Activated T-cell treated with anti-CD3 and anti-CD28 coated beads, Interleukin-2, amount 50 U/mL, for 72 hours (primary cell): ENCODE measurements at regions not wholly inside any gene's neighbourhood (a gene's known extent, or its start where the extent isn't known, plus 50 kb on each side); places are given as distances from the start of the nearest gene placed in this dataset.
"Not testable (repeated sequence)": the region's sequence is repeated elsewhere in the genome, so short reads cannot be mapped to it uniquely, and the experiment has no call there.

Experiments used
- ATAC-seq, 2 donors: fragments of 150-1000 bp; cut with Tn5 transposase; replicated peaks in 1 of 2; 2 replicates each; pipeline ENCODE4 v1.10.0; 2021; ENCODE audit warnings: moderate library complexity in 2 of 2, mild to moderate bottlenecking in 1 of 2
- DNase-seq, 2 donors: peaks; one replicate each; pipeline ENCODE4 v3.0.0; 2021 to 2022; ENCODE audit warnings: mixed read lengths in 1 of 2
- H3K27ac Mint-ChIP-seq: one replicate; pipeline ENCODE4 v1.8.0; 2022; ENCODE audit warnings: mild to moderate bottlenecking, moderate library complexity, mixed read lengths
- H3K27me3 Mint-ChIP-seq: one replicate; pipeline ENCODE4 v1.8.0; 2022; ENCODE audit warnings: low read depth, mixed read lengths
- H3K36me3 Mint-ChIP-seq, 2 donors: one replicate each; pipeline ENCODE4 v1.8.0; 2022; ENCODE audit warnings: mixed read lengths in 2 of 2, mild to moderate bottlenecking in 1 of 2; ENCODE audit not compliant: insufficient read depth in 2 of 2
- H3K4me1 Mint-ChIP-seq: one replicate; pipeline ENCODE4 v1.8.0; 2022; ENCODE audit warnings: low read depth, mixed read lengths
- H3K4me3 Mint-ChIP-seq, 2 donors: one replicate each; pipeline ENCODE4 v1.8.0; 2022; ENCODE audit warnings: mild to moderate bottlenecking in 2 of 2, mixed read lengths in 2 of 2, moderate library complexity in 2 of 2
- H3K9me3 Mint-ChIP-seq, 2 donors: one replicate each; pipeline ENCODE4 v1.8.0; 2022; ENCODE audit warnings: mixed read lengths in 2 of 2

DNA sequence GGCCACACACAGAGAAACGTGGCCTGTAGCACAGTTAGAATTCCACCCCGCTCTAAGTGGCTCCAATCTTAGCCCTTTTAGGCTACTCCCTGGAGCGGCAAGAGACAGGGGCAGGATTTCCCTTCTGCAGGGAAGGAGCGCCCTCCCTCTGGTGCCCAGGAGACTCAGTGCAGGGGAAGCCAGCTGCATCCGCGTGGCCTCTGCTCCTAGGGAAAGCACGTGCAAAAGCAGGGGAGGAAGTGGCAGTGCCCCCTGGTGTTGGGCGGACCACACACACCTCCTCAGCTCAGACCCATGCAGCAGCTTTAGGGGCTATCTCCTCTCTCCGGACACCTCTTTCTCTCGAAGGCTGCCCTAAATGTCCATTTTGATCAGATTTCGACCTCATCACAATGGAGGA lies 50.0 kb downstream of the SPRING1 start:
- Mint-ChIP-seq H3K27me3 (peaks cover 13% of the 10 kb centered on the region), H3K36me3 (no peaks in the 10 kb centered on the region), H3K27ac (no peak overlapping the region), H3K9me3 (no peaks in the 10 kb centered on the region), H3K4me1 (peaks cover 3% of the 10 kb centered on the region), H3K4me3 (no peak overlapping the region)
- ATAC-seq (peak; percentile 36 to 49), DNase-seq (peak; percentile 32 to 34)

DNA sequence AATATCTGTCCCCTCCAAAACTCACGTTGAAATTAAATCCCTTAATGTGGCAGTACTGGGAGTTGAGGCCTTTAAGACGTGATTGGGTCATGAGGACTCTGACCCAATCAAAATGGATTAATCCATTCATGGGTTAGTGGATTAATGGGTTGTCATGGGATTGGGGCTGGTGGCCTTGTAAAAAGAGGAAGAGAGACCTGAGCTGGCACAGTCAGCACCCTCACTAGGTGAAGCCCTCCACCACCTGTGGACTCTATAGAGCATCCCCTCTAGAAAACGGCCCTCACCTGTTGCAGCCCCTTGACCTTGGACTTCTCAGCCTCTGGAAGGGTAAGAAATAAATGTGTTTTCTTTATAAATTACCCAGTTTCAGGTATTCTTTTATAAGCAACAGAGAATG lies 53.0 kb downstream of the SPRING1 start:
- no peaks in the 10 kb centered on the region for H3K9me3 Mint-ChIP-seq
- ATAC-seq: no peak
- DNase-seq: no peak
- H3K27ac Mint-ChIP-seq: no peak overlapping the region
- no peaks in the 10 kb centered on the region for H3K4me1 Mint-ChIP-seq
- H3K36me3 Mint-ChIP-seq: no peaks in the 10 kb centered on the region
- no peak overlapping the region for H3K4me3 Mint-ChIP-seq
- H3K27me3 Mint-ChIP-seq: peaks cover 4% of the 10 kb centered on the region

DNA sequence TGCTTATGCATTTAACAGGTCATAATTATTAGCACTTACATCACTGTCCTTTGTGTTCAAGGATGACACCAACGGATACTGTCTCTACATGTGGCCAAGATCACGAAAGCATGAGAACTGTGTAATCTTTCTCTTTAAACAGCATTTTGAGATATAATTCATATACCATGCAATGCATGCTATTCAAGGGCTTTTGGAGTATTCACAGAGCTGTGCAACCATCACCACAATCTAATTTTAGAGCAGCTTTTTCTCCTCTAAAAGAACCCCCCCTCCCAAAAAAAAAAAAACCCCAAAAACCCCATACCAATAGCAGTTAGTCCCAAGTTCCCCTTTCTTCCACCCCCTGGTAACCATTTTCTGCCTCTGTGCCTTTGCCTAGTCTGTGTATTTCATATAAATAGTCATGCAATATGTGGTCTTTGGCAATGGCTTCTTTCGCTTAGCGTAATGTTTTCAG lies 60.6 kb downstream of the SPRING1 start:
- Mint-ChIP-seq H3K4me3 (no peak overlapping the region), H3K36me3 (no peaks in the 10 kb centered on the region), H3K9me3 (no peaks in the 10 kb centered on the region), H3K27me3 (peaks cover 4% of the 10 kb centered on the region), H3K27ac (no peak overlapping the region), H3K4me1 (peaks cover 45% of the 10 kb centered on the region)
- ATAC-seq: no peak
- no peak for DNase-seq

DNA sequence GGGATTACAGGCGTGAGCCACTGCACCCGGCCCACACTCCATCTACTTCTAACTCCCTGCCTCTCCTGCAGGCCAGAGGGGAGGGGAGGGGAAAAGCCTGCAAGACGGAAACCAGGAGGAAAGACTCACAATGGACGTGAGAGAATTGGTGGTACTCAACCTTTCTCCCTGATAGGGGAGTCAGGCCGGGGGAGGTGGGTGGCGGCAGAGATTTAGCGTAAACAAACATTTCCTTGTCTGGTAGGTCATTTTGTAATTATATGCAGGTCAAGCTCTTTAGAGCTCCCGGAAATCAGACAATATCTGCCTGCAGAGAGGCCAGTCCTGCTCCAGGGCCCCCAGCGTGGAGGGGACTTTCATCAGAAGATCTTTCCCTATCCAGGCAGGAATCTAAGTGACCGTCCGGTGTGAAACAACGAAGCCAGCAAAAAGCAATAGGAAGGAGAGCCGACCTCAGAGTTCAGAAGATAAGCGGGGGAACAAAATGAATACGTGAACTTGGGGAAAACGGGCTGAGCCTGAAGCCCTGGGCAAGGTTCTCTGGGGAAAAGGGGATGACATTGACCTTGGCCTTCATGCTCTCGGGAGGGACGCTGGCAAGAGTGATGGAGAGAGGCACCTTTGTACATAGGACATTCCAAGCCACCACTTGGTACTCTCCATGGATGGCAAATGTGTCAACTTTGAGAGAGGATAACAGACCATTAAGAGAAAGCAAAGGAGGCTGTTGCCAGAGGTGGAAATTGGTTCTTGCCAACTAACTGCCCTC lies 62.3 kb downstream of the SPRING1 start:
- Mint-ChIP-seq H3K4me1 (peaks cover 51% of the 10 kb centered on the region), H3K4me3 (no peak overlapping the region), H3K27me3 (peaks cover 3% of the 10 kb centered on the region), H3K9me3 (no peaks in the 10 kb centered on the region), H3K27ac (peak overlapping the region; percentile 43), H3K36me3 (no peaks in the 10 kb centered on the region)
- DNase-seq (no peak), ATAC-seq (no peak)

DNA sequence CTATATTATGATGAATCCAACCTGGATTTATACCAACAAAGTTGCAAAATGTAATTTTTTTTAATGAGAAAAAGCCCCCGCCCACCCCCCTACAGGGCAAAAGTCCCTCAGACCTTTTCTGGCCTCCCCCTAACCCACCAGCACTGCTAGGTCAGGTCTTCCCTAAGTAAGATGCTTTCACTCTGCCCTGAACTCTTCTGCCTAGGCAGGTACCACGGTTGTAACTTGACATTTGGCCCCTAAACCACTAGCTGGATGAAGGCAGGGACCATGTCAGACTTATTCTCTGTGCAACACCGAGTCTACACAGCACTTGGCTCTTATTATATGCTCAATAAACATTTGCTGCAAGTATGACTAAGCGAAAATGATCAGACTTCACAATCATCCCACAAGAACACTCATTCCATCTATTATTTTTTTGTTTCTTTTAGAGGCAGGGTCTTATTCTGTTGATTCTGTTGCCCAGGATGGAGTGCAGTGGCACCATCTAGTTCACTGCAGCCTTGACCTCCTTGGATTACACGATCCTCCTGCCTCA lies 63.2 kb downstream of the SPRING1 start:
- peaks cover 51% of the 10 kb centered on the region for H3K4me1 Mint-ChIP-seq
- H3K36me3 Mint-ChIP-seq: no peaks in the 10 kb centered on the region
- H3K9me3 Mint-ChIP-seq: no peaks in the 10 kb centered on the region
- H3K27me3 Mint-ChIP-seq: no peaks in the 10 kb centered on the region
- peak overlapping the region; percentile 43 for H3K27ac Mint-ChIP-seq
- DNase-seq (no peak), ATAC-seq (peak; percentile 28 to 45)
- H3K4me3 Mint-ChIP-seq: peak overlapping the region in 1 of 2 donors; percentile 31

DNA sequence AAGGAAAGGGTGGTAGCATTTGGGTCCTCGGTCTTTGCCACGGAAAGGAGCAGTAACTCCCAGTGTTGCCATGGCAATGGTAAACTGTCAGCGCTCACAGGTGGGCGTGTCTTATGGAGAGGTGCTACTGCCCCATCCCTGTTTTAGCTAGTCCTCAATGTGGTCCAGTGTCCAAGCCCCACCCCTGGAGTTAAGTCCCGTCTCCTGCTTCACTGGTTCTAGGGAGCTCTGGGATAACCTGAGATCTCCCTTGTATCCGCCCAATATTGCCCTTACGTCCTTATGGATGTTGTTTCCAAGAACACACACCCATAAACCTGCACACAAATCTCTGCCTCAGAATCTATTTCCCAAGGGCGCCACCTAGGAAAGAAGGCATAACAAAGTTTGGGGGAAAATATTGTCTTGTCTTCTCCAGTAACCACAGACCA lies 64.2 kb downstream of the SPRING1 start:
- DNase-seq (peak in 1 of 2 donors; percentile 8), ATAC-seq (peak; percentile 8 to 17)
- Mint-ChIP-seq H3K4me1 (peaks cover 51% of the 10 kb centered on the region), H3K27ac (no peak overlapping the region), H3K4me3 (peak overlapping the region; percentile 75 to 89), H3K36me3 (no peaks in the 10 kb centered on the region), H3K27me3 (no peaks in the 10 kb centered on the region), H3K9me3 (no peaks in the 10 kb centered on the region)

DNA sequence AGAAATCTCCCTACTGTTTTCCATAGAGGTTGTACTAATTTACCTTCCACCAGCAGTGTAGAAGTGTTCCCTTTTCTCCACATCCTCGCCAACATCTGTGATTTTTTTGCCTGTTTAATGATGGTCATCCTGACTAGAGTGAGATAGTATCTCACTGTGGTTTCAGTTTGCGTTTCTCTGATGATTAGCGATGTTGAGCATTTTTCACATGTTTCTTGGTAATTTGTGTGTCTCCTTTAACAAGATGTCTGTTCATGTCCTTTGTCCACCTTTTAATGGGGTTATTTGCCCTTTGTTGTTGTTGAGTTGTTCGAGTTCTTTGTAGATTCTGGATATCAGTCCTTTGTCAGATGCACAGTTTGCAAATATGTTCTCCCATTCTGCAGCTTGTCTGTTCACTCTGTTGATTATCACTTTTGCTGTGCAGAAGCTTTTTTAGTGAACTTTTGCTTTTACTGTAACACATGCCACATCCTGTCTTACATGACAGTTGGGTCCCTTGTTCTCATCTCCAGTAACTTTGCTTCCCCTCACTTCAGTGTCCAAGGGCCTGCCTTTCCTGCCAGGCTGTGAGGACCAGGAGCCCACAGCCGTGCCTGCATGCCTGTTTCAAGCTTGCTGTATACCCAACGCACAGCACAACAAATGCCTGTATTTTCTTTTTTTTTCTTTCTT lies 64.9 kb downstream of the SPRING1 start:
- H3K4me3 Mint-ChIP-seq: peak overlapping the region; percentile 75 to 89
- peak overlapping the region; percentile 74 for H3K27ac Mint-ChIP-seq
- no peaks in the 10 kb centered on the region for H3K36me3 Mint-ChIP-seq
- peaks cover 51% of the 10 kb centered on the region for H3K4me1 Mint-ChIP-seq
- H3K27me3 Mint-ChIP-seq: no peaks in the 10 kb centered on the region
- DNase-seq (peak; percentile 16 to 34), ATAC-seq (peak; percentile 81 to 92)
- no peaks in the 10 kb centered on the region for H3K9me3 Mint-ChIP-seq

DNA sequence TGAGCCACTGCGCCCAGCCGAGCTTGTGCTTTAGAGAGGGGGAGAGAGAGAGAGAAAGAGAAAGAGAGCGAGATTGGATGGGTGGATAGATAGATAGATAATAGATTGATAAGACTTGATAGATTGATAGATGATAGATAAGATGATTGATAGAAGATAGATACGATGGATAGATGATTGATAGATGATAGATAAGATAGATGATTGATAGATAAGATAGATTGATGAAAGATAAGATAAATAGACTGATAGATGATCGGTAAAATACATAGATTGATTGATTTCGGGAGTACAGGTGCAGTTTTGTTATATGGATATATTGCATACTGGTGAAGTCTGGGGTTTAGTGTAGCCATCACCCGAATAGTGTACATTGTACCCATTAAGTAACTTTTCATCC lies 65.9 kb downstream of the SPRING1 start:
- H3K27ac Mint-ChIP-seq: peak overlapping the region; percentile 47
- no peaks in the 10 kb centered on the region for H3K27me3 Mint-ChIP-seq
- no peak for DNase-seq
- H3K9me3 Mint-ChIP-seq: no peaks in the 10 kb centered on the region
- ATAC-seq: no peak
- peak overlapping the region in 1 of 2 donors; percentile 52 for H3K4me3 Mint-ChIP-seq
- H3K36me3 Mint-ChIP-seq: no peaks in the 10 kb centered on the region
- H3K4me1 Mint-ChIP-seq: peaks cover 42% of the 10 kb centered on the region

DNA sequence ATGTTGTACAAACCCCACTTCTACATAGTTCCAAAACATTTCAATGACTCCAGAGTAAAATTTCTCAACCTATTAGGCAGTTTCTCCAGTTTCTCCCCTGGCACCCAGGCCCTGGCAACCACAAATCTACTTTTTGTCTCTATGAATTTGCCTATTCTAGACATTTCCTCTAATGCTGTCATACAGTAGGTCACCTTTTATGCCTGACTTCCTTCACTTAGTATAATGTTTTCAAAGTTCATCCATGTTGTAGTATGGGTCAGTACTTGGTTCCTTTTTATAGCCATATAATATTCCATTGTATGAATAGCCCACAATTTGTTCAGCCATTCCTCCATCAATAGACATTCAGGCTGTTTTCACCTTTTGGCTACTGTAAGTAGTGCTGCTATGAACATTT lies 67.0 kb downstream of the SPRING1 start:
- ATAC-seq (no peak), DNase-seq (no peak)
- no peak overlapping the region for H3K4me3 Mint-ChIP-seq
- no peaks in the 10 kb centered on the region for H3K36me3 Mint-ChIP-seq
- H3K27me3 Mint-ChIP-seq: no peaks in the 10 kb centered on the region
- H3K9me3 Mint-ChIP-seq: no peaks in the 10 kb centered on the region
- no peak overlapping the region for H3K27ac Mint-ChIP-seq
- peaks cover 36% of the 10 kb centered on the region for H3K4me1 Mint-ChIP-seq

DNA sequence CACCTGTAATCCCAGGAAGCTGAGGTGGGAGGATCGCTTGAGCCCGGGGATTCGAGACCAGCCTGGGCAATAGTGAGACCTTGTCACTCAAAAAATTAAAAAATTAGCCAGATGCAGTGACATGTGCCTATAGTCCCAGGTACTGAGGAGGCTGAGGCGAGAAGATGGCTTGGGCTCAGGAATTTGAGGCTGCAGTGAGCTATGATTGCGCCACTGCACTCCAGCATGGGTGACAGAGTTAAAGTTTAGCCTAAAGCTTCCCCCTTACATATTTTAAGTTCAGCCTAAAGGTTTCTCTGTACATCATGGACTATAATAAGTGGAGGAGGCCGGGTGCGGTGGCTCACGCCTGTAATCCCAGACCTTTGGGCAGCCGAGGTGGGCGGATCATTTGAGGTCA lies 70.1 kb downstream of the SPRING1 start:
- peaks cover 6% of the 10 kb centered on the region for H3K27me3 Mint-ChIP-seq
- H3K36me3 Mint-ChIP-seq: no peaks in the 10 kb centered on the region
- H3K4me1 Mint-ChIP-seq: peaks cover 11% of the 10 kb centered on the region
- no peak overlapping the region for H3K27ac Mint-ChIP-seq
- ATAC-seq (no peak), DNase-seq (no peak)
- no peak overlapping the region for H3K4me3 Mint-ChIP-seq
- H3K9me3 Mint-ChIP-seq: no peaks in the 10 kb centered on the region

DNA sequence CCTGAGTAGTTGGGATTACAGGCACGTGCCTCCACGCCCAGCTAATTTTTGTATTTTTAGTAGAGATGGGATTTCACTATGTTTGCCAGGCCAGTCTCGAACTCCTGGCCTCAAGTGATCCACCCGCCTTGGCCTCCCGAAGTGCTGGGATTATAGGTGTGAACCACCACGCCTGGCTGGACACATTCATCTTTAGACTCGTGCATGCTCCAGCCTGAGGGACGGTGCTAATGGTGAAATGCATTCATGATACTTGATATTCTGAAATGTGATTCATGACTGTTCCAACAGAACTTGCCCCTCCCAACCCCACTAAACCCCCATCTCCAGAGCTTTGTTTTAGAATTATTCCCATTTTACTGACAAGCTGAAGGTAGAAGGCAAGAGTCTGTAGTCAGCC lies 71.0 kb downstream of the SPRING1 start:
- H3K9me3 Mint-ChIP-seq, ATAC-seq, H3K27me3 Mint-ChIP-seq, H3K4me1 Mint-ChIP-seq, H3K36me3 Mint-ChIP-seq, H3K27ac Mint-ChIP-seq, H3K4me3 Mint-ChIP-seq, DNase-seq: not testable (repeated sequence)

DNA sequence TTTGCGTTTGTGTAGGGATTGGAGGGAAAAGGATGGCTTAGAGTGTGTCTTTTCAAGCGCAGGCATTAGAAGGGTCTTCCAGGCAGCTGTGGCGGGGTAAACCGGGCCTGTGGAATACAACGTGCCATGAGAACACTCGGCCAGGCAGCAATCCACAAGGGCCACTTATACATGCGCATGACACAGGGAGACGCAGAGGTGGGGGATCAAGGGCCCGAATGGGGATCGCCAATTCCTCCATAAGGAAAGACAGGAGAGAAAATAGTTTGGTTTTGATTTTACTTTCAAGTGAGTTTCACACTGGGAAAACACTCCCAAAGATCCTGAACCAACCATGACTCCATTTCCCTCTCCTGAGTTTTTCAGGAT lies 71.6 kb downstream of the SPRING1 start:
- no peak for ATAC-seq
- peaks cover 6% of the 10 kb centered on the region for H3K27me3 Mint-ChIP-seq
- no peak overlapping the region for H3K4me3 Mint-ChIP-seq
- no peaks in the 10 kb centered on the region for H3K36me3 Mint-ChIP-seq
- no peaks in the 10 kb centered on the region for H3K9me3 Mint-ChIP-seq
- no peak for DNase-seq
- no peak overlapping the region for H3K27ac Mint-ChIP-seq
- no peaks in the 10 kb centered on the region for H3K4me1 Mint-ChIP-seq

DNA sequence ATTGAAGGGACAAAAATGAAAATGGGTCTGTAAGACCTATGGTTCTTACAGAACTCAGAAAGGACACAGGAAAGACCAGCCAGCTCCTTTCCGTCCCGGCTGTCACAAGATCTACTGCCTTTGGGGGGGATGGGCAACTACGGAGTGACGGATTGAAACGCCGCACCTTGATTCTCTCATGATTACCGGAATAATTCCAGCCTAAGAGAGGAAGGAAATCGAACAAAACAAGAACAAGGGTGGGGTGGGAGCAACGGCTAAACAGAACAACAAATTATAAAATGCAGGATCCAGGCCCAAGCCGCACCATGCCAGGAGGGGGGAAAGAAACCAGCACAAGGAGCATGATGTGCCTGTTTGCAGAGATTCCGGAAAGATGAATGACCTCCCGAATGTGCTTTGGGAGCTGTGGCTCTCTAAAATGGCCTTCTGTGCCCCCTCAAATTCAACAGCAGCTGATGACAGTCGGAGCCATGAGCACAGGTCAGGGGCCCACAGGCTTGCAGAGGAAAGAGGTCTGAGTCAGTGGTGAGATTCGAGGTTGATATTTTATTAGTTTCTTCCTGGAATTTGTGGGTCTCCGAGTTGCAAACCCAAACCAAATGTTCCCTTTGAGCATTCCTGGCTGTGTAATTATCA lies 72.1 kb downstream of the SPRING1 start:
- Mint-ChIP-seq H3K36me3 (no peaks in the 10 kb centered on the region), H3K4me3 (no peak overlapping the region), H3K4me1 (no peaks in the 10 kb centered on the region)

More for the DNA sequence above, 72.1 kb downstream of the SPRING1 start:
- Mint-ChIP-seq H3K9me3 (no peaks in the 10 kb centered on the region), H3K27me3 (peaks cover 6% of the 10 kb centered on the region), H3K27ac (no peak overlapping the region)
- DNase-seq: no peak
- no peak for ATAC-seq
